ENCODE measurements at regions not wholly inside any gene's neighbourhood (a gene's known extent, or its start where the extent isn't known, plus 50 kb on each side); places are given as distances from the start of the nearest gene placed in this dataset.

DNA sequence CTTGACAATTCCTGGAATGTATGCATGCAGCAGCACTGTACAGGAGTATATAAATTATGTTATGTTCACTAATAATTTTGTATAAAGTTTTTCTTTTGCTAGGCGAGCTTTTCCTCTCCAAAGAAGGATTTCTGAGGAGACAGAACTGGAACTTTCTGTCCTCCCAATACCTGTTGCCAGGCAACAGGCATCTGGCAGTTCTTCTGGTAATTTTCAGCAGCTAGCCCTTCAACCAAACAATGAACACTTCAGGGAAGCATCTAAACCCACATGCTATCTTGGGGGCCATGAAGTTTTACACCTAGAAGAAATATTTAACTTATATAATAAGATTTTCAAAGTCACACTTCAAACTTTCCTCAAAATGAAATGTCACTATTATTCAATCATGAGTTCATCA lies 162.9 kb upstream of the SYT10 start:
- TF ChIP-seq EZH2 (optimal IDR thresholded peaks at IDR 0.05; ENCODE audit: low read depth, low read length) (no peak), EZH2phosphoT487 (IDR thresholded peaks at IDR 0.05; ENCODE audit: low read length) (no peak)
- TF ChIP-seq, protein P1, sequence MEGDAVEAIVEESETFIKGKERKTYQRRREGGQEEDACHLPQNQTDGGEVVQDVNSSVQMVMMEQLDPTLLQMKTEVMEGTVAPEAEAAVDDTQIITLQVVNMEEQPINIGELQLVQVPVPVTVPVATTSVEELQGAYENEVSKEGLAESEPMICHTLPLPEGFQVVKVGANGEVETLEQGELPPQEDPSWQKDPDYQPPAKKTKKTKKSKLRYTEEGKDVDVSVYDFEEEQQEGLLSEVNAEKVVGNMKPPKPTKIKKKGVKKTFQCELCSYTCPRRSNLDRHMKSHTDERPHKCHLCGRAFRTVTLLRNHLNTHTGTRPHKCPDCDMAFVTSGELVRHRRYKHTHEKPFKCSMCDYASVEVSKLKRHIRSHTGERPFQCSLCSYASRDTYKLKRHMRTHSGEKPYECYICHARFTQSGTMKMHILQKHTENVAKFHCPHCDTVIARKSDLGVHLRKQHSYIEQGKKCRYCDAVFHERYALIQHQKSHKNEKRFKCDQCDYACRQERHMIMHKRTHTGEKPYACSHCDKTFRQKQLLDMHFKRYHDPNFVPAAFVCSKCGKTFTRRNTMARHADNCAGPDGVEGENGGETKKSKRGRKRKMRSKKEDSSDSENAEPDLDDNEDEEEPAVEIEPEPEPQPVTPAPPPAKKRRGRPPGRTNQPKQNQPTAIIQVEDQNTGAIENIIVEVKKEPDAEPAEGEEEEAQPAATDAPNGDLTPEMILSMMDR (IDR thresholded peaks at IDR 0.05; ENCODE audit: low read length) = no peak
- no peak for DNase-seq
- Histone ChIP-seq H3F3A (ENCODE audit: insufficient read depth, low read length) (no peaks in the 10 kb centered on the region), H3K4me1 (ENCODE audit: low read length) (no peaks in the 10 kb centered on the region), H3K9ac (ENCODE audit: low read length) (no peak overlapping the region), H3K9me3 (replicated peaks; ENCODE audit: insufficient read depth, low read length) (no peaks in the 10 kb centered on the region), H2AFZ (ENCODE audit: low read length) (no peak overlapping the region), H3K27ac (ENCODE audit: low read length) (no peak overlapping the region), H3K36me3 (replicated peaks; ENCODE audit: insufficient read depth, low read length) (no peaks in the 10 kb centered on the region), H3K9me2 (replicated peaks; ENCODE audit: insufficient read depth, low read length) (no peaks in the 10 kb centered on the region), H3K79me2 (ENCODE audit: low read length) (no peaks in the 10 kb centered on the region), H3K4me3 (ENCODE audit: low read length) (no peak overlapping the region), H3K27me3 (replicated peaks; ENCODE audit: insufficient read depth, low read length) (no peaks in the 10 kb centered on the region), H4K20me1 (ENCODE audit: insufficient read depth, low read length) (no peaks in the 10 kb centered on the region), H3K4me2 (ENCODE audit: low read depth, low read length) (no peak overlapping the region)

DNA sequence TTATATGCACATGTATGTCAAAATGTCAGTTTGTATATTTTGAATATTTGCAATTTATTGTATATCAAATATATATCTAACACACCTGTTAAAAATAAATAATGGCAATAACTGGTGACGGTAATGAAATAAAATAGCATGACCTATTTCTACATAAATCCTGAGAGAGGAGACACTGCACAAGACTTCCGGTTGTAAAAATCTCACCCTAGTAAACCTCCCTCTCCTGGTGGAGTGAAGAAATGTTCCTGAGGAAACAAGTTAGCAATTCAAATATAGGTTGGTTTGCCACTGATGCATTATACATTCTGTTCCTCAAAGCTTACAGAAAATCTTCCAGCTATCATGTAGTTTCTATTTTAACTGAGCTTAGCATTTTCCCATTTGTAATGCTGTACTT lies 166.1 kb upstream of the SYT10 start:
- no peaks in the 10 kb centered on the region for H3F3A ChIP-seq (ENCODE audit: insufficient read depth, low read length)
- TF ChIP-seq, protein P1 (IDR thresholded peaks at IDR 0.05; ENCODE audit: low read length) = peak; percentile 27
- TF ChIP-seq EZH2 (optimal IDR thresholded peaks at IDR 0.05; ENCODE audit: low read depth, low read length) = no peak
- no peak for TF ChIP-seq EZH2phosphoT487 (IDR thresholded peaks at IDR 0.05; ENCODE audit: low read length)
- DNase-seq = no peak
- no peaks in the 10 kb centered on the region for H3K9me3 ChIP-seq (replicated peaks; ENCODE audit: insufficient read depth, low read length)
- H3K4me3 ChIP-seq (ENCODE audit: low read length) = no peak overlapping the region
- no peaks in the 10 kb centered on the region for H4K20me1 ChIP-seq (ENCODE audit: insufficient read depth, low read length)
- no peaks in the 10 kb centered on the region for H3K79me2 ChIP-seq (ENCODE audit: low read length)
- H2AFZ ChIP-seq (ENCODE audit: low read length) = no peak overlapping the region
- no peak overlapping the region for H3K27ac ChIP-seq (ENCODE audit: low read length)
- H3K4me2 ChIP-seq (ENCODE audit: low read depth, low read length) = no peak overlapping the region
- H3K4me1 ChIP-seq (ENCODE audit: low read length) = no peaks in the 10 kb centered on the region
- no peaks in the 10 kb centered on the region for H3K27me3 ChIP-seq (replicated peaks; ENCODE audit: insufficient read depth, low read length)
- no peaks in the 10 kb centered on the region for H3K36me3 ChIP-seq (replicated peaks; ENCODE audit: insufficient read depth, low read length)
- H3K9me2 ChIP-seq (replicated peaks; ENCODE audit: insufficient read depth, low read length) = no peaks in the 10 kb centered on the region
- no peak overlapping the region for H3K9ac ChIP-seq (ENCODE audit: low read length)

DNA sequence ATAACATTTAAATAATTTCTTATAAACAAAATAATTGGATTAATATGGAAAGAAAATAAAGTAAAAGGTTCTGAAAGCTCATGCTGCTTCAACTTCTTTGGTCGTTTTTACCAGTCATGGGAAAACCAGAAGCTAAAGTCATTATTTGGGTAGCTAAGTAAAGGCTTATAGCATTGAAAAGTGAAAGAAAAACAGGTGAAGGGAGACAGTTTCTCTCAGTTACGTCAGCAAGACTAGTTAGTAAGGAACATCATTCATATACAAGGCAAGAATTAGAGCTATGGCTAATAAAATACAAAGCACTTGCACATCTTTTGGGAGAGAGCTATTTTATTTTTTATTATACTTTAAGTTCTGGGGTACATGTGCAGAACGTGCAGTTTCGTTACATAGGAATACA lies 170.3 kb upstream of the SYT10 start:
- H3K79me2 ChIP-seq (ENCODE audit: low read length) = no peaks in the 10 kb centered on the region
- no peaks in the 10 kb centered on the region for H3K4me1 ChIP-seq (ENCODE audit: low read length)
- TF ChIP-seq EZH2phosphoT487 (IDR thresholded peaks at IDR 0.05; ENCODE audit: low read length) (no peak), EZH2 (optimal IDR thresholded peaks at IDR 0.05; ENCODE audit: low read depth, low read length) (no peak)
- TF ChIP-seq, protein P1 (IDR thresholded peaks at IDR 0.05; ENCODE audit: low read length) = no peak
- H3K9me3 ChIP-seq (replicated peaks; ENCODE audit: insufficient read depth, low read length) = no peaks in the 10 kb centered on the region
- H2AFZ ChIP-seq (ENCODE audit: low read length) = no peak overlapping the region
- no peak overlapping the region for H3K4me2 ChIP-seq (ENCODE audit: low read depth, low read length)
- H3K27me3 ChIP-seq (replicated peaks; ENCODE audit: insufficient read depth, low read length) = no peaks in the 10 kb centered on the region
- no peaks in the 10 kb centered on the region for H3K36me3 ChIP-seq (replicated peaks; ENCODE audit: insufficient read depth, low read length)
- no peaks in the 10 kb centered on the region for H4K20me1 ChIP-seq (ENCODE audit: insufficient read depth, low read length)
- no peak overlapping the region for H3K4me3 ChIP-seq (ENCODE audit: low read length)
- no peaks in the 10 kb centered on the region for H3K9me2 ChIP-seq (replicated peaks; ENCODE audit: insufficient read depth, low read length)
- H3K27ac ChIP-seq (ENCODE audit: low read length) = no peak overlapping the region
- no peak for DNase-seq
- H3F3A ChIP-seq (ENCODE audit: insufficient read depth, low read length) = no peaks in the 10 kb centered on the region
- no peak overlapping the region for H3K9ac ChIP-seq (ENCODE audit: low read length)
